ENCODE measurements at regions not wholly inside any gene's neighbourhood (a gene's known extent, or its start where the extent isn't known, plus 50 kb on each side); places are given as distances from the start of the nearest gene placed in this dataset.

DNA sequence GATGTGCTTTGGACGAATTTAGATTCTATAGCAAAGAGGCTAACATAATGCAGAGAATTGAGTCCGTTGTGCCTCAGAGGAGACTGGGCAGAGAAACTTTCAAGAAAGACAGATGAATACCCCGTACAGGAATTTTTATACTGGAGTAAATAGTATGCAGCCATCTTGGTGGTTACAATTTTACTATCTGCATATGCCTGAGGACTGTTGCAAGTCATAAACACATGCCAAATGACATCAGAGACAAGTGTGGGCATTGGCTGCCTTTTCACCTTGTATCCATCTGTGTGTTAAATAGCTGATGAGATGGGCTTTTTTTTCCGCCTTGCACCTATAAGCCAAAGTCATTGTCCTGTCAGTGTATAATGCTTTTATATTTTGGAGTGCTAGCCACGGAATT, 267.5 kb upstream of the SP4 start:
- no peak for DNase-seq

DNA sequence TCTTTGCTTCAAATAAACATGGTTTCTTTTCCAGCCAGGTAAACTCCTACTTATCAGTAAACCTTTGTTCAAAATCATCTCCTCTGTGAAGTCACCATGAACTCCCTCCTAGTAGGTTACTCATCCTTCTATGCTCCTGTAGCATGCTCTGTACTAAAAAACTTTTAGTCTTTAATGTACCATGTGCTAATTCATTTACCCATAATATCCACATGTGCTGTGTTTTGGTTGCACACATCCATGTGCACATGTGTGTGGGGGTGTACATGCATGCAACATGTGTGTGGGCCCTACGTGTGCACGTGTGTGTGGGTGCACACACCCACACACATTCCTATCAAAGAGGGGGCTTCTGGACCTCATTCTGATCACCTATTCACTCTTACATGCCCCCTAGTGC, 259.9 kb upstream of the SP4 start:
- DNase-seq, result no peak

DNA sequence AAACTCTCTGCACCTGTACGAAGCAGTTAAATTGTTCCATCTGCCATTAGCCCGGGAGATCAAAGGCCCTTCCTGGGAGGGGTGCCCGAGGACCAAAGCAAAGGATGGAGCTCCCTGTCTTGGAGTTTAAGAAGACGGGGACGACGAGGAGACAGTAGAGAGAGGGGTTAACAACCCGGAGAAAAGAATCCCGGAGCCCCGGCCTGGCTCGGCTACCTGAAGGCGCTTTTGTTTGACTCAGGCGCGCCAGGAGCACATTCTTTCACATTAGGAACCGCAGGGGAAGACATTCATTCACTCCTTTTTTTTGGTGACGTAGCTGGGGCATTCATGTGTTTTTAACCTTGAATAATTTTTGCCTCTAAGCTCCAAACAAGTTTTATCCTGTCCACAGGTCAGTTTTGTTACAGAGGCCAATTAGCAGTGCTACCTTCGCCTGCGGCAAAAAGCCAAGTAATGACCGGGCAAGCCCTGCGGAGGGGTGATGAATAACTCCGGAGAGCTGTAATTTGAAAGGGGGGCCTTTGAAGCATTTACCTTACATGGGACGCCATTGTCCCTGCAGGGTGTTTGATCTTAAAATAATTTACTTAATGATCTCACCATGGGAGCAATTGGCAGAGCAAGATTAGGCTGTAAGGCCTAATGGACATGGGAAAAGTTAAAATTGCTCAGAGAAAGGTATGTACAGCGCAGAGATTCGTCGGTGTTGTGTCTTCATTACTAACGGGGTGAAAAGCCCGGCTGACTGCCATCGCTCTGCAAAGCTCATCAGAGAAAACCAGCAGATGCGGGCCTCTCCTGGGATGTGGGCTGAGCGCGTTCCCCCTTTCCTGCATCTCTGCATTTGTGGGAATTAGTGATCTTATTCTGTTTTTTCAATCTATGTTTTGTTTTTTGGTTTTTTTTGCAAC, 258.0 kb upstream of the SP4 start:
- DNase-seq, result no peak

DNA sequence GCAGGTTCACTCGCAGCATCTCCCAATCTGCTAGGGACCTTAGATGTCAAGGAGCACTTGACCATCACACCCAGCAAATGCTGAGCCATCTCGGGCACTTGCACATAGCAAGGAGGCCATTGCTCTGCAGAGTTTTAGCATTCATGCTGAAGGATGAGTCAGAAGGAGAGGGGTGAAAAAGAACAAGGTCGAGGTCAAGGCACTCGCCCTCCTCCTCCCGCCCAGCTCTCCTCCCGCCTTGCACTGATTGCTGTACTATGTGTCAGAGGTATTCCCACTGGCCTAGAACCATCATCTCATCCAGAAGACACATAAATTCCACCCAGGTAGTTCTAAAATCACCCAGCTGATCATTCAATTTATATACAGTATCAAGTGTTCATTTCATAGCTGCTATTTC, 255.1 kb upstream of the SP4 start:
- DNase-seq, result no peak

DNA sequence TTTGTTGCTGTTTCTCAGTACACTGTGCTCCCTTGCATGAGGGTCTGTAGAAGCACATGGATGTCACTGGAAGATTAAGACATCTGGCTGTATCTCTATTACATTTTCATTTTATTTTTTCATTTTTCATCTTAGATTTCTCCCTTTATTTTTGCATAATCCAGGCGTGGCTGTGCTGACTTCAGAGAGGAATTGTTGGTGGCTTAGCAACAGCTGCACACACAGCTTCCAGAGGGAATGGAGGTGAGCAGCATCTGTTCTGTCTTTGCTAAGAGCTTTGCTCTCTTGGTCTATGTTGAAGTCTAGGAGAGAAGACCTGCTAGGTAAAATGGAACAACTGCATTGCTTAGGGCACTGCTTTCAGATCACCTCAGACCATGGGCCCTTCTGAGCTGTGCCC, 254.4 kb upstream of the SP4 start:
- DNase-seq, result no peak

DNA sequence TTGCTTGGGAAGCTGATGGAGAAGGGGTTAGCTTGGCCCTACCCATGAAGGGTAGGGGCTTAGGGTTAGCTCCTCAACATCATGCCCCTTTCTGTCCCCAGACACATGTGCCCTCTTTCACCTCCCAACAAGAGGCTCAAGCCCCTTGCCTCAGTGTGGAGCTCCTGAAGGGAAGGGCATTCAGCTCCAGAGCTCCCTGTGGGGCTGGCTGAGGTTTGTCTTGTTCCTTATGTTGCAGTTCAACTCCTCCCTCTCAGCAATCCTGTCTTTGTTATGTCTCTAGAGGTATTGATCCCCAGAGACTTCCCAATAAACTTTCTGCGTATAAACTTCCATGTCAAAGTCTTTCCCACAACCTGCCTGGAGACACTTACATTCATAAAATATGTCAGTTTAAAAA, 252.2 kb upstream of the SP4 start:
- DNase-seq, result no peak

DNA sequence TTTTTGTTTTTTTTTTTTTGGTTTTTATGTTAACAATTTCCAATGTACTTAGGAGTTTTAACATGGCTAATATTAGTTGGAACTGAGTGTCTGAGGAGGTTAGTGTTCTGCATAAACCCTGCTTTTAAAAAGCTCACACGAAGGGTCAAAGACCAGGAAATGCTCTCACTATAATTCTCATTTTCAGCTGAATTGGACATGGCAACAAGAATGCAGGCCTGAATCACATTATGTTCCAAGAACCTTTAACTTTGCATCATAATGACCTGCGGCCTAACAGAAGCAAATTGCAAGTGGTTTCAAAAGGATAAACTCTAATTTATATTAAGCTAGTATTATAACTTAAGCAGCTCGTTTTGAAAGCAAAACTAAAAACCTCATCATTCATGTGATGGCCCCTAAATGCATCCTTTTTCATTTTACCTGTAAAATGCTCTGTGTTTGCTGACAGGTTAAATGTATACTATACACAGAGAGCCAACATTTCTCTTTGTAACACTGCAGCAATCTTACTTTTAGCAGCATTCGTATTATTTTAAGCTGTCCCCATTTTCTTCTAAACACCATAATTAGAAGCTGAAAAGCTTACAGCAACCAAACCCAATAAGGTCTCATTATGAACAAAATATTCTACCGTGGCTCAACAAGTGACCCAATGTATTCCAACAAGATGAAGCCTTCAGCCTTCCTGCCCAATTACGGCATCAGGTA, 242.8 kb upstream of the SP4 start:
- DNase-seq, result no peak

DNA sequence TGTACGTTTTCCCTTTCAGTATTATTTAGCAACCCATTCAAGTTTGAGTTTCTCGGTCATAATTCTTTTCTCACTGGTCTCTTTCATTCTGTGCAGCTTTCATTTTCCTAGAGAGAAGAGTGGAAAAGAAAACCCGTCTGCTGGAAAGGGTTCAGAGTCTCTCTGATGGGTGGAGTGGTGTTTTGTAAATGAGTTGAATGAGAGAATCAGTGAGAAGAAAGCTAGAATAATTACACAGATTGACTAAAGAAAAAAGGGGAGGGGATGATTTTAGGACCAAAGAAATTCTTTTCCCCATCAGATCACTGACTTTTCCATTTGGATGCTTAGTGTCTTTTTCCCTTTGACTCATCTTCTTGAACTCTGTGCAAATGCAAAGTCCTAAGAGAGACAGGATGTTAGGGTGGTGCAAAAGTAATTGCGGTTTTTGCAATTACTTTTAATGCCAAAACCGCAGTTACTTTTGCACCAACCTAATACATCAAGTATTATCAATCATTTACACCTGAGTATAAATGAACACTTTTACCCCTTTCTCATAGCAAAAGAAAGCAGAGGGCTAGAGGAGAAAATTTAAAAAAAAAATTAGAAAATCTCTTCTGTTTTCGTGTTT, 242.1 kb upstream of the SP4 start:
- DNase-seq, result no peak

DNA sequence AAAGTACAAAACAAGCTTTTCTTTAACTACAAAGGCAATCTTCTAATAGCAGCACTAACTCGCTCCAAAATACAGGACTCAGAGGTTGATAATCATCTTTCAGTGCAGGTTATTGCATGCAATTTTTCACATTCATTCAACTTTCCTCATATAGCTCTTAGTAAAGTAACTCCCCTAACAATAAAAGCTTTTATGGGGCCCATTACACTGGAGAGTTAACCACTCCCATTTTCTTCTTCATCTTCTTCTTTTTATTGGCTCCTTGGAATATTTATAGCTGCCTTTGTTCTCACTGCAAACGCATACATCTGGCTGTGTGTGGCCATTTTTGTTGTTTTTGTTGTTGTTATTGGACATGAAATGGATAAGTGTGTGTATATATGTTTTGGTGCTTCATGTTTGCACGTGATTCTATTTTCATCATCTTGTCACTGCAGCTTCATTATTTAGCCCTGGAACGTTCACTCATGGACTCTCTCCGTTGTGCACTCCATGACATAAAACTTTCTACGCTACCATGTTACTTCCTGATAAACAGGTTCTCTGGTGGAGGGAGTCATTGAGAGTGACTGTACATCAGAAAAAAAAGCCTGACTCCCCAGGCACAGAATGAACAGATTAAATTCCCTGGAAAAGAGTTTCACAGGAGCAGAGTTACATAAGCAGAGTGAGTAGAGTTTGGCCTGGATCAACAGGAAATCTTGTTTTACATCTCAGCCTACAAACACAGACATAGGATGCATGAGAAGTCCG, 236.4 kb upstream of the SP4 start:
- DNase-seq, result no peak

DNA sequence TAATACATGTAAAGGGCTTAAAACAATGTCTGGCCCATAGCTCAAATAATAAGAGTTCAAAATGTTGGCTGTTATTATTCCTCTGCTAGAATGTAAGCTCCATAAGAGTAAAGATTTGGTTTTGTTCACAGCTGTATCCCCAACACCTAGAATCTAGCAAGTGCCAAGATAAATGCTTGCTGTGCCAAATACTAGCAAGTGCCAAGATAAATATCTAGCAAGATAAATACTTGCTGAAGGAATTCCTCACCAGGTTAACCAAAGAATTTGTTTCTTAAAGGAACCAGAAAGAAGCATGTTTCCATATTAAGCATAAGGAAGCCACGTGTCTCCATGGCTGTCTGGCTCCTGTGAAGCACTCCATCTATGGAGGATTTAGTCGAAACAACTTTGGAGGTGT, 235.2 kb upstream of the SP4 start:
- no peak for DNase-seq

DNA sequence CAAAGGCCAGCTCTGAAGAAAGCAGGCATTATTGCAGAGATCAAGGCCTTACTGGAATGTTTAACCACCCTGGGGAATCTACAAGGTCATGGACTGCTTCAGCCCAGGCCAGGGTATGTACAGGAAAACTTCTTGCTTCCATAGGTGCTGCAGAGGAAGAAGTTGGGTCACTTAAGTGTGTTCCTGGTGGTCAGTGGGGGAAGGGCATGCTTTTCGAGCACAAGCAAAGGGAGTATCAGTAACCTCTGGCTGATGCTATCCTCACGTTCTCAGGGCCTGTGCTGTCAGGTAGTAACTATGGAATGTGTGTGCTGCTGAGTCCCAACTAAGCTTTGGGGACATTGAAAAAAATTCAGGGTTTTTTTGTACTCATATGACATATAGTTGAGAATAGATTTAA, 234.0 kb upstream of the SP4 start:
- DNase-seq, result no peak

DNA sequence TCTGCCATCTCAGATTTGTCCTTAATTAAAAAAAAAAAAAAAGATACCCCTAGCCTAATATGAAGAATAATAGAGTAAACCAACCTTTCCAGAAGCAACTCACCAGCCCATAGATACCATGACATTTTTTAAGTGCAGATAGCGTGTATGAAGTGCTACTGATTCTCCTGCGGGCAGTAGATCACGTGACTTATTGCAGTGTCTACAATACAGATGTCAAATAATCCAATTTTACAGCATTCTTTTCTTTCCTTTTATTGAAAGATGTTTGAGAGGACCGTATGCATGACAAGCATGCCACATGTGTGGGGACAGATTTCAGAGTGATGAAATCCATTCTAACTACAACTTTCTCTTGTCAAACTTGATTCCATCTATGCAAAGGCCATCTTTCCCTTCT, 232.9 kb upstream of the SP4 start:
- no peak for DNase-seq

DNA sequence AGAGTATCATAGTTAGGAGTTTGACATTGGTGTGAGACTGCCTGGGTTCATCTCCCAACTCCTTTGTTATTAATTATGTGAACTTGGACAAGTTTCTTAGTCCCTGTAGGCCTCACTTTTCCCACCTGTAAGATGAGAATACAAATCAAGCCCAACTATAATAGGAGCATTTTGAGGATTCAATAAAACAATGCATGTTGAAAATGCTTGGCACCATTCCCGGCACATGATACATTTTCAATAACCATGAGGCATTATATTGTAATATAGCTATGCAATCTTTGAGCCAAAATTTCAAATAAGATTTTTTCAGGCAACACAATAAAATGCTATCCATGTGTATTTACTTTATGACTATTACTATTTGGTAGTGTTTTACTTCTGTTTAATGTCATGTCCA, 229.0 kb upstream of the SP4 start:
- no peak for DNase-seq

DNA sequence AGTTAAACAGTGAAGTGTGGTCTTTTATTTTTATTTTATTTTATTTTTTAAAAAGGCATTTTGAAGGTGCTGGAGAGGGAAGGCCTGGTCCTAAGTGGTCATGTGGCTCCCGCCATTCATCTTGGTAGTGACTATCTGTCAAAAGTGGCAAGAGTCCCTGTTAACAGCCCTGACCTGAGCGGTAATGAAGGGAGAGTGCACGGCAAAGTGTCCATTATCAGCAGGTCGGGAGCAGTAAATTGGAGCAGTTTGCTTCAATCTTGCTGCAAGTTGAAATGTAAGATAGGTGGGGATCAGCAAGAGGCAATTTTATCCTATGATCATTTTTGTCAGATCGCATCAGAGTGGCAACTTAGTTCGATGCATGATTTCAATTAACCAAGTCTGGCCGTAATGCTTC, 227.4 kb upstream of the SP4 start:
- no peak for DNase-seq

DNA sequence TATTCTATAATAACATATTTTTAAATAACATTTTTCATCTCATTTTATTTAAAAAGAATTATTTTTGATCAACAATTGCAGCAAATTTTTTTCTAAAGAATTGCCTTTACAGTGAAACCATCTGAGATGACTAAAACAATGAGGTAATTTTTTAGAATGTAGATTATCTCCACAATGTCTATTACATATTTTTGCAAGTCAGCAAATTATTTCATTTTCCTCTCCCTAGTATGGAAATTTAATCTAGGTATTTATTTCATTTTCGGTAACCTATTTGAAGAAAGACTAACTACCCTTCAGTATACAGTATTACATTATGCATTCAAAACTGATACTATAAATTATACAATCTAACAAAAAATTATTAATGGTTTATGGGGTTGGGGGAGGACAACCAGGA, 213.2 kb upstream of the SP4 start:
- no peak for DNase-seq

DNA sequence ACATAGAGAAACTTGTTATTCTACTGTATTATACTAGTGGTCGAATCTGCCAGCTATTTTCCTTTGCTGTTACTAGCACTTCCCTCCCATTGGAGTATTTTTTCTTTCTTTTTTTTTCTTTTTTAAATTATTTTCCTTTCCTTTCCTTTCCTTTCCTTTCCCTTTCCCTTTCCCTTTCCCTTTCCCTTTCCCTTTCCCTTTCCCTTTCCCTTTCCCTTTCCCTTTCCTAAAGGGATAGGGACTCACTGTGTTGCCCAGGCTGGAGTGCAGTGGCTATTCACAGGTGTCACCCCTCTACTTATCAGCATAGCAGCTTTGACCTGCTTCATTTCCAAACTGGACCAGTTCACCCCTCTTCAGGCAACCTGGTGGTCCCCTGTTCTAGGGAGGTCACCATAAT, 212.6 kb upstream of the SP4 start:
- DNase-seq, result no peak

DNA sequence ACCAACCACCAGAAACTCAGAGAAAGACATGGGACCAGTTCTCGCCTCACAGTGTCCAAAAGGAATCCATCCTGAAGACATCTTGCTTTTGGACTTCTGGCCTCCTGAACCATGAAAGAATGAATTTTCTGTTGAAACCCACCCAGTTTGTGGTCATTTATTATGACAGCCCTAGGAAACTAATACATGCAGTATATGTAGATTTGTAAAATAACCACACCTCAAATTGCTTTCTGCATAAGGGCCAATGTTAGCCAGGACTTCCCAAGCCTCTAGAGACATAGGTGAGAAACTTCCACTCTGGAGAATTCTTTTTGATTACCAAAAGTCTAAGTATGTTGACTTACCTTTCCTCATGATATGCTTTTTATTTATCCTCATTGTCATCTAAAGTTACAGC, 210.5 kb upstream of the SP4 start:
- DNase-seq, result no peak

DNA sequence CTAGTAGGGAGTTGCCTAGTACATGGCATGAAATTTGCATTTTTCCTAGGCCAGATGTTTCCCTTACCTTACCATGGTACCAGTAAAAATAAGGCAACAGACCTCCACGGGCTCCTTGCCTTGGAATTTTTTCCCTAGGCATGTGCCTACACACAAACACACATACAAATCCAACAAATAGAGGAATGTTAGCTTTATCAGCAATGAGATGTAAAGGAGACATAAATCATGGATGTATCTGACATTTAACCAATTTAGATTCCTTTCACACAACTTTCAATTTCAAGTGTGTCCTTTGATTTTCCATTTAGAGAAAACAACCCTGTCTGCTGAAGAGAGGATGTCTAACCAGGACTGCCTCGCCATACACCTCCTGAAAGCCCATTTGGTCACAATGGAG, 209.7 kb upstream of the SP4 start:
- DNase-seq, result no peak

DNA sequence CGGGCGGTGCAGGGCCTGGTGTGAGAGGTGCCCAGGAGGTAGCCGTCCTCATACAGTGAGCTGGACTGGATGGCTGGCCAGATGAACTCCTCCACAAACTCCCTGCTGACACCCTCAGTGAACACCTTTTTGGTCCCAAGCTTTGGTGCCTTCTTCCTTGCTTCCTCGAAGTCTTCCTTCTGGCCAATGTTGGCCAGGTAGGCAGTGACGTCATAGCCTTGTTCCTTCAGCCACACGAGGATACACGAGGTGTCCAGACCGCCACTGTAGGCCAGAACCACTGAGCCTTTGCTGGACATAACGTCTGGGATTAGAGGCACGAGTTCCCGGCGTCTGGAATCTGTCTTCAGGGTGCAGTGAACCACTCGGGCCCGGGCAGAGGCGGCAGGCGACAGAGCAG, 206.8 kb upstream of the SP4 start:
- no peak for DNase-seq

DNA sequence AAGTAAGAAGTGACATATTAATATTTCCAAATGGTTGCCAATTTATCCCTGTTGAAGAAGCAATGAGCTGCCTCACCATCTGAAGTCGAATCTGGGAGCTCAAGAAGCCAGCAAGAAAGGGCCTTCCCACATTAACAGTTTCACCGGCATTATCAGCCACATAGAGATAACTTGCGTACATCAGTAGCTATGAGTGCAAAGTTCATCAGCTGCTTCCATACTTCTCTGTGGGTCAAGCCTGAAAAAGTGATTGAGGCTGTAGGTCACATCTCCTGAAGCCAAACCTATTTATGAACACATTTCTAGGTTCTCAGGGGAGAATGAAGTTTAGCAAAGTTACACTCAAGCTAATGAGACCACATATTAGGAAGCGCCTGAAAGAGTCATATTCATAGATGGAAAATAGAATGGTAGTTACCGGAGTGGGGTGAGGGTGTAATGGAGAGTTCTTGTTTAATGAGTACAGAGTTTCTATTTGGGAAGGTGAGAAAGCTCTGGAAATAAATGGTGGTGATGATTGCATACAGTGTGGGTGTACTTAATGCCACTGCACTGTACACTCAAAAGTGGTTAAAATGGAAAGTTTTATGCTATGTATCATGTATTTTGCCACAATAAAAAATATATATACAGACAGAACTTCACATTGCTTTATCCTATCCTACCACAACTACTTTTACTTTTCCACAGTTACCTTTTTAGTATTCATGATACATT, 189.3 kb upstream of the SP4 start:
- no peak for DNase-seq

DNA sequence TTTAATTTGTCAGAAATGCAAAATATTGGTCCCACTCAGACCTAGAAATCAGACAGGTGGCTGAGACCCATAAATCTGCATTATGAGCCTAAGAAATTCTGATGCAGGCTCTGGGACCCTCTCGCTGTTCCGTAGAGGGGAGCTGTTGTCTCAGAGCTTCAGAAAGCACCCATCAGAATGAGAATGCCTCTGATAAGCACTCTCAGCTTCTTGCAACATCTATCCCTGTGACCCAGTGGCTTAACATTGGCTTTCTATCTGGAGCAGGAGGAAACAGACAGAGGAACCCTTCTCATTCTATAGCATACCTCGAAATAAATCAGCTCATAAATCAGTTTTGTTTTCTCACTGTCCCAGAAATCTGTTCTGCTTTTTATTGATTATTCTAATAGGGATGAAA, 184.6 kb upstream of the SP4 start:
- no peak for DNase-seq

DNA sequence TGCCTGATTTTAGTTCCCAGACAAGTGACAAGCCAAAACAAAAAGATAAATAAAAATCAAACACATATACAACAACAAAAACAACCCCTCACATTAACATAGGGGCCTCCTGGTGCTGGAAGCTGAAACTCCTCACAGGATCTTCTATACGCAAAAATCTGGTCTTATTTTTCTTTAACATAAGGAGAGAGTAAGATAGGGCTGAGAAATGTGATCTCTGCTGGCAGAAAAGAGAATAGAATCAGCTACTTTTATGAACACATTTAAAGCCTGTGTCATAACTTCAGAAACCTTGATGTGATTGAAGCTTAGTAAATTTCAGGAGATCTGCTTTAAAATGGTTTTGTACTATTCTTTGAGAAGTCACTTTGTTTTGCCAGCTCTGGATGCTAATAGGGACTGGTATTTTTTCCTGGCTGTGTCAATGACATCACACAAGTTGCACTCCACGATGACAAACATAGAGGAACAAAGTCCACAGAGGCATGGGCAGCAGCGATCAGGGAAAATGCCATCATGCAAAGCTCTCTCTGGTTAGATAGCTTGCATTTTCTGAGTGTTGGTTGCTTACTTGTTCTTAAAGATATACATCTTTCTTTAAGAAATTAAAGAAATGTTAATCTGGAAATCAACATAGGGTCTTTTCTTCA, 176.6 kb upstream of the SP4 start:
- DNase-seq, result no peak

Data from NCI-H1105 (cell line).